H1 (cell line): ENCODE measurements at regions not wholly inside any gene's neighbourhood (a gene's known extent, or its start where the extent isn't known, plus 50 kb on each side); places are given as distances from the start of the nearest gene placed in this dataset.
A peak's percentile ranks its signal among the peaks of the same experiment; 100 is the strongest.

ENCODE experiments used
- CTCF ChIA-PET: fragments of 300-600 bp; sonication (Branson Sonifier 250); formaldehyde crosslinking; loops from one replicate; lab custom pipeline; 2021; ENCODE audit not compliant: partially characterized antibody; lab: Charles Lee
- POLR2A ChIA-PET: fragments of 300-600 bp; sonication (Branson Sonifier 250); formaldehyde crosslinking; loops from one replicate; lab custom pipeline; 2021; ENCODE audit warnings: inconsistent platforms; ENCODE audit not compliant: partially characterized antibody; lab: Charles Lee
- DNase-seq, 2 experiments: peaks; one replicate each; pipeline versions ENCODE4 v3.0.0 to v3.0.0-alpha.2; 2010 to 2022; ENCODE audit warnings: low spot score in 2 of 2, low read depth in 1 of 2, mixed read lengths in 1 of 2
- FAIRE-seq: peaks from 2 replicates; lab custom pipeline; 2011; peaks lifted over from hg19 to GRCh38; lab: Jason Lieb, UNC
- H2AFZ ChIP-seq: 2 replicates; pipeline ENCODE4 v1.8.1; 2012; ENCODE audit warnings: low read length, inconsistent platforms
- H2AK5ac ChIP-seq: 2 replicates; pipeline ENCODE4 v1.6.1; 2013; ENCODE audit warnings: low read depth, low read length
- H2BK120ac ChIP-seq: replicated peaks from 2 replicates; pipeline ENCODE3; 2013; ENCODE audit warnings: low read depth, low read length, inconsistent platforms
- H2BK12ac ChIP-seq: 2 replicates; pipeline ENCODE4 v1.6.1; 2013; ENCODE audit warnings: low read depth, low read length
- H2BK15ac ChIP-seq: 2 replicates; pipeline ENCODE4 v1.6.1; 2013; ENCODE audit warnings: low read length
- H2BK20ac ChIP-seq: 2 replicates; pipeline ENCODE4 v1.6.1; 2013; ENCODE audit warnings: low read length
- H2BK5ac ChIP-seq: 2 replicates; pipeline ENCODE4 v1.6.1; 2013; ENCODE audit warnings: low read depth, low read length
- H3K14ac ChIP-seq: 2 replicates; pipeline ENCODE4 v1.6.1; 2013; ENCODE audit warnings: inconsistent platforms; ENCODE audit not compliant: insufficient read length
- H3K18ac ChIP-seq: 2 replicates; pipeline ENCODE4 v1.6.1; 2013; ENCODE audit warnings: low read length; ENCODE audit errors: extremely low read depth
- H3K23ac ChIP-seq: 2 replicates; pipeline ENCODE4 v1.6.1; 2013; ENCODE audit warnings: inconsistent platforms; ENCODE audit not compliant: insufficient read length
- H3K23me2 ChIP-seq: 2 replicates; pipeline ENCODE4 v1.6.1; 2013; ENCODE audit warnings: low read depth, low read length
- H3K27ac ChIP-seq: 2 replicates; pipeline ENCODE4 v1.6.1; 2011; ENCODE audit warnings: low read depth, low read length, inconsistent platforms
- H3K27me3 ChIP-seq, 4 experiments: replicated peaks in 1 of 4; 1 replicate in 1 of 4; 2 replicates in 3 of 4; pipeline versions ENCODE4 v1.6.1 to v1.8.1; 2011 to 2013; ENCODE audit warnings: low read length in 3 of 4, mild to moderate bottlenecking in 3 of 4, inconsistent platforms in 2 of 4, mixed read lengths in 2 of 4, moderate library complexity in 1 of 4; ENCODE audit not compliant: control insufficient read depth in 3 of 4, insufficient read depth in 3 of 4; ENCODE audit errors: extremely low read depth in 1 of 4
- H3K36me3 ChIP-seq, 4 experiments: 2 replicates each; pipeline versions ENCODE4 v1.6.1 to v1.8.1; 2011 to 2013; ENCODE audit warnings: mild to moderate bottlenecking in 4 of 4, low read length in 3 of 4, moderate library complexity in 2 of 4, control low read depth in 1 of 4, inconsistent platforms in 1 of 4; ENCODE audit not compliant: insufficient read depth in 4 of 4, control insufficient read depth in 2 of 4
- H3K4ac ChIP-seq: replicated peaks from 2 replicates; pipeline ENCODE3; 2013; ENCODE audit warnings: low read length, low read depth, mixed read lengths, inconsistent platforms; ENCODE audit not compliant: insufficient read length
- H3K4me1 ChIP-seq, 4 experiments: replicated peaks in 1 of 4; 1 replicate in 1 of 4; 2 replicates in 3 of 4; pipeline versions ENCODE4 v1.6.1 to v1.8.1; 2011 to 2013; ENCODE audit warnings: low read length in 3 of 4, inconsistent platforms in 2 of 4, mixed read lengths in 1 of 4; ENCODE audit not compliant: insufficient read depth in 4 of 4, control insufficient read depth in 3 of 4
- H3K4me2 ChIP-seq, 2 experiments: 2 replicates each; pipeline versions ENCODE4 v1.6.1 to v1.8.1; 2011 to 2013; ENCODE audit warnings: low read depth in 2 of 2, low read length in 2 of 2, control low read depth in 1 of 2, inconsistent platforms in 1 of 2, mild to moderate bottlenecking in 1 of 2; ENCODE audit not compliant: insufficient read depth in 1 of 2
- H3K4me3 ChIP-seq, 4 experiments: fragments of 200-600, 300-600 bp in 1 of 4; sonication (generic), shearing (Covaris generic), sonication (Bioruptor Twin) in 1 of 4; 2 replicates each; pipeline versions ENCODE4 v1.5.1 to v1.8.1; 2011 to 2016; ENCODE audit warnings: low read length in 4 of 4, low read depth in 3 of 4, control low read depth in 2 of 4, inconsistent platforms in 2 of 4, mild to moderate bottlenecking in 2 of 4, mixed read lengths in 1 of 4, moderate library complexity in 1 of 4; ENCODE audit not compliant: insufficient read depth in 2 of 4; ENCODE audit errors: extremely low read depth in 1 of 4
- H3K56ac ChIP-seq: replicated peaks from 2 replicates; pipeline ENCODE3; 2013; ENCODE audit warnings: low read depth, mild to moderate bottlenecking, mixed read lengths, low read length, inconsistent platforms; ENCODE audit not compliant: insufficient read length
- H3K79me1 ChIP-seq: 2 replicates; pipeline ENCODE4 v1.6.1; 2013; ENCODE audit warnings: low read depth, low read length, control low read depth
- H3K79me2 ChIP-seq, 2 experiments: 2 replicates each; pipeline versions ENCODE4 v1.6.1 to v1.8.1; 2012 to 2013; ENCODE audit warnings: low read length in 2 of 2, mild to moderate bottlenecking in 2 of 2, inconsistent platforms in 1 of 2; ENCODE audit not compliant: insufficient read depth in 2 of 2, control insufficient read depth in 1 of 2
- H3K9ac ChIP-seq, 4 experiments: replicated peaks in 1 of 4; 1 replicate in 1 of 4; 2 replicates in 3 of 4; pipeline versions ENCODE4 v1.6.1 to v1.8.1; 2011 to 2013; ENCODE audit warnings: low read depth in 3 of 4, low read length in 3 of 4, control low read depth in 2 of 4, mild to moderate bottlenecking in 2 of 4, moderate library complexity in 2 of 4, inconsistent platforms in 1 of 4; ENCODE audit errors: extremely low read depth in 1 of 4
- H3K9me3 ChIP-seq, 2 experiments: 2 replicates each; pipeline versions ENCODE4 v1.6.1 to v1.8.1; 2012 to 2013; ENCODE audit warnings: mild to moderate bottlenecking in 2 of 2, moderate library complexity in 2 of 2, control low read depth in 1 of 2, inconsistent platforms in 1 of 2, low read depth in 1 of 2, low read length in 1 of 2, mixed read lengths in 1 of 2; ENCODE audit not compliant: insufficient read depth in 2 of 2
- H4K20me1 ChIP-seq, 2 experiments: replicated peaks in 1 of 2; 2 replicates each; pipeline versions ENCODE3 to v1.8.1; 2011 to 2013; ENCODE audit warnings: inconsistent platforms in 2 of 2, low read length in 2 of 2, mild to moderate bottlenecking in 1 of 2; ENCODE audit not compliant: insufficient read depth in 2 of 2, control insufficient read depth in 1 of 2
- H4K5ac ChIP-seq: 2 replicates; pipeline ENCODE4 v1.6.1; 2013; ENCODE audit warnings: low read length, low read depth, mixed read lengths, inconsistent platforms; ENCODE audit not compliant: insufficient read length
- H4K8ac ChIP-seq: 2 replicates; pipeline ENCODE4 v1.8.0; 2013; ENCODE audit warnings: mild to moderate bottlenecking, moderate library complexity, low read length, inconsistent platforms; ENCODE audit not compliant: insufficient read depth; ENCODE audit errors: extremely low read depth
- H4K91ac ChIP-seq: replicated peaks from 2 replicates; pipeline ENCODE3; 2013; ENCODE audit warnings: low read length, mixed read lengths, inconsistent platforms; ENCODE audit not compliant: insufficient read length
- ASH2L ChIP-seq: fragments of 200-600, 300-600 bp; sonication (generic); IDR thresholded peaks from one replicate; pipeline ENCODE4 v1.7.1; 2017; ENCODE audit warnings: low read length
- BACH1 ChIP-seq: IDR thresholded peaks from 2 replicates; pipeline ENCODE4 v1.6.1; 2012; ENCODE audit warnings: low read length, improper control_type of control experiment
- CBX5 ChIP-seq: fragments of 300-800, 300-1000 bp; sonication (generic); IDR thresholded peaks from 2 replicates; pipeline ENCODE4 v1.7.1; 2016; ENCODE audit warnings: antibody characterized with exemption, low read length, low read depth
- CTBP2 ChIP-seq: IDR thresholded peaks from 2 replicates; pipeline ENCODE4 v1.7.0; 2011; ENCODE audit warnings: borderline replicate concordance, mild to moderate bottlenecking, moderate library complexity, mixed read lengths, low read length; ENCODE audit not compliant: insufficient read depth, insufficient read length
- CTCF ChIP-seq, 3 experiments: IDR thresholded peaks; 1 replicate in 2 of 3; 2 replicates in 1 of 3; pipeline versions ENCODE4 v1.5.1 to v1.6.1; 2011; ENCODE audit warnings: low read length in 3 of 3, mild to moderate bottlenecking in 3 of 3, inconsistent platforms in 2 of 3, low read depth in 1 of 3, moderate library complexity in 1 of 3; ENCODE audit not compliant: insufficient read depth in 1 of 3; ENCODE audit errors: control extremely low read depth in 1 of 3
- PHF8 ChIP-seq: fragments of 200-600 bp; sonication (generic); conservative IDR thresholded peaks from 2 replicates; pipeline ENCODE4 v1.7.1; 2012; ENCODE audit warnings: low read depth, mild to moderate bottlenecking, inconsistent platforms, low read length, moderate library complexity
- POU5F1 ChIP-seq: IDR thresholded peaks from 2 replicates; pipeline ENCODE4 v1.6.1; 2011; ENCODE audit warnings: low read depth, mild to moderate bottlenecking, low read length, moderate library complexity
- RNF2 ChIP-seq: fragments of 200-900, 300-1000 bp; sonication (generic); IDR thresholded peaks from 2 replicates; pipeline ENCODE4 v1.7.1; 2016; ENCODE audit warnings: borderline replicate concordance, low read depth, mild to moderate bottlenecking, antibody characterized with exemption, low read length; ENCODE audit not compliant: poor library complexity, severe bottlenecking; ENCODE audit errors: missing control alignments
- SIX5 ChIP-seq: IDR thresholded peaks from 2 replicates; pipeline ENCODE4 v1.6.1; 2011; ENCODE audit warnings: mild to moderate bottlenecking, low read depth, low read length
- TCF12 ChIP-seq: IDR thresholded peaks from 2 replicates; pipeline ENCODE4 v1.6.1; 2011; ENCODE audit warnings: low read depth, mild to moderate bottlenecking, low read length
- TEAD4 ChIP-seq: IDR thresholded peaks from 2 replicates; pipeline ENCODE4 v1.6.1; 2012; ENCODE audit warnings: low read depth, low read length, inconsistent platforms, mixed read lengths
- YY1 ChIP-seq: IDR thresholded peaks from 2 replicates; pipeline ENCODE4 v1.6.1; 2011; ENCODE audit warnings: low read depth, mild to moderate bottlenecking, low read length
- WGBS, 2 experiments: shearing (Covaris generic) in 1 of 2; methylation state at CpG; one replicate each; pipeline versions ENCODE4 v1.1.6 to v1.1.7; 2013 to 2015; ENCODE audit warnings: low lambda C conversion rate in 2 of 2, mixed read lengths in 2 of 2, inconsistent platforms in 1 of 2, low coverage in 1 of 2, missing lambda C conversion rate in 1 of 2; ENCODE audit not compliant: insufficient replicate concordance in 2 of 2, insufficient coverage in 1 of 2, insufficient read length in 1 of 2; ENCODE audit errors: extremely low coverage in 1 of 2, missing lambda C conversion rate in 1 of 2; 5-methylcytosine and 5-hydroxymethylcytosine counted together

- no peak for FAIRE-seq
- no peak for TF ChIP-seq CTBP2
- no peak for TF ChIP-seq RNF2
- TF ChIP-seq POU5F1: no peak
- TF ChIP-seq TEAD4: no peak
- no peak for TF ChIP-seq TCF12
- no peak for TF ChIP-seq ASH2L
- no peak for TF ChIP-seq CBX5
- no peak for TF ChIP-seq BACH1
- TF ChIP-seq YY1: no peak
- TF ChIP-seq PHF8: no peak
- TF ChIP-seq SIX5: no peak
- no peak for TF ChIP-seq CTCF (IDR thresholded peaks at IDR 0.05; ENCODE audit: control extremely low read depth in 1 of 3, insufficient read depth in 1 of 3, low read depth in 1 of 3, low read length in 3 of 3)
Measured at GRCh38 chr2:76610451-76610850, 899.7 kb upstream of the GCFC2 start.

More at GRCh38 chr2:76610451-76610850, 899.7 kb upstream of the GCFC2 start:
- H3K79me1 ChIP-seq: no peaks in the 10 kb centered on the region
- H4K20me1 ChIP-seq: no peaks in the 10 kb centered on the region
- no peak overlapping the region for H3K9ac ChIP-seq
- no peaks in the 10 kb centered on the region for H3K36me3 ChIP-seq
- peak overlapping the region; percentile 3 to 36; a peak in 2 of 4 replicates for H3K4me2 ChIP-seq
- ChIA-PET CTCF (interaction anchor here (0.6 to 1.0 kb wide), 2 partner anchors 11 to 259 kb away, joined by 3 to 5 read pairs; no protein-coding TSS in a partner anchor), POLR2A (no interaction called here)
- no peak overlapping the region for H2BK120ac ChIP-seq
- peaks cover 2 to 8% (median 5%) of the 10 kb centered on the region in 4 experiments; a peak in 6 of 7 replicates for H3K4me1 ChIP-seq
- no peak overlapping the region for H2BK20ac ChIP-seq
- H3K18ac ChIP-seq: no peak overlapping the region; the same call in 1 of the 2 replicates
- no peaks in the 10 kb centered on the region for H3K27me3 ChIP-seq
- no peak overlapping the region for H3K27ac ChIP-seq
- H2AFZ ChIP-seq: no peak overlapping the region
- no peak overlapping the region for H2BK15ac ChIP-seq
- WGBS, 2 experiments: 22% methylated on average over 3 of the region's 3 CpGs; no CpG with 5 or more reads in 1 of the 2 experiments
- H3K4me3 ChIP-seq: peak overlapping the region in 1 of 4 experiments; percentile 20; a peak in 1 of 8 replicates
- no peak overlapping the region for H3K23ac ChIP-seq
- DNase-seq: no peak
- H3K14ac ChIP-seq: no peak overlapping the region
- H2AK5ac ChIP-seq: no peak overlapping the region
- H3K79me2 ChIP-seq: no peaks in the 10 kb centered on the region
- H3K23me2 ChIP-seq: no peaks in the 10 kb centered on the region
- no peak overlapping the region for H3K4ac ChIP-seq
- peak overlapping the region; percentile 98 for H4K5ac ChIP-seq
- no peak overlapping the region for H4K8ac ChIP-seq
- no peak overlapping the region for H4K91ac ChIP-seq
- no peak overlapping the region for H3K56ac ChIP-seq
- H2BK12ac ChIP-seq: no peak overlapping the region
- no peaks in the 10 kb centered on the region for H3K9me3 ChIP-seq
- H2BK5ac ChIP-seq: no peak overlapping the region
